Peyer's patch (tissue), 4 donors: ENCODE measurements at regions not wholly inside any gene's neighbourhood (a gene's known extent, or its start where the extent isn't known, plus 50 kb on each side); places are given as distances from the start of the nearest gene placed in this dataset.

Experiments used
- CTCF ChIP-seq, 6 experiments: fragments of 450-650 bp in 4 of 6; fragments of 200-600 bp in 2 of 6; sonication (generic) in 1 of 6; IDR thresholded peaks; one replicate each; pipeline ENCODE4 v1.5.1; 2017 to 2019; ENCODE audit warnings: antibody characterized with exemption in 6 of 6, mild to moderate bottlenecking in 3 of 6, moderate library complexity in 1 of 6
- POLR2A ChIP-seq, 2 donors: fragments of 450-650 bp; IDR thresholded peaks; one replicate each; pipeline ENCODE4 v1.5.1; 2017; ENCODE audit warnings: antibody characterized with exemption in 2 of 2, mild to moderate bottlenecking in 2 of 2, moderate library complexity in 2 of 2

GRCh38 chr3:148074946-148075345 lies 622.8 kb upstream of the AGTR1 start:
- no peak for TF ChIP-seq CTCF (IDR thresholded peaks at IDR 0.05)
- no peak for TF ChIP-seq POLR2A (IDR thresholded peaks at IDR 0.05)
